ENCODE measurements at regions not wholly inside any gene's neighbourhood (a gene's known extent, or its start where the extent isn't known, plus 50 kb on each side); places are given as distances from the start of the nearest gene placed in this dataset.

DNA sequence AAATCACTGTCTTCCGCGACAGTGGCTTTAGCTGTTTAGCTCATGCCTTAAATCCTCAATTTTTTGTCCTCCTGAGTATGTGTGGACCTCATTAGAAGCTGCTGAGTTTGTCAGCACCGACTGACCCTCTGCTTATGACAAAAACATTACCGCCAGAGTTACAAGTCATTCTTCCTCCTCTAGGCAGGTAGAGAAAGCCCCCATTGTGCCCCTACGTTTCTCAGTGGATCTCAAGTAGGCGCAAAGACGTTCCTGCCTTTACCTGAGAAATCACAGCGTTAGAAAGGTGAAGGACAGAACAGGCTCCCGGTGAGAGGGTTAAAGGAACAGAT lies 227.3 kb upstream of the PDE10A start:
- TF ChIP-seq CTCF (IDR thresholded peaks at IDR 0.05; ENCODE audit: poor library complexity, severe bottlenecking), result peak; percentile 14
- no peak for TF ChIP-seq EZH2 (IDR thresholded peaks at IDR 0.05; ENCODE audit: borderline replicate concordance, insufficient read depth, low read length, poor library complexity, severe bottlenecking)

Measured in neural cell (in vitro differentiated cells).